IMR-90 (cell line): ENCODE measurements at regions not wholly inside any gene's neighbourhood (a gene's known extent, or its start where the extent isn't known, plus 50 kb on each side); places are given as distances from the start of the nearest gene placed in this dataset.
A peak's percentile ranks its signal among the peaks of the same experiment; 100 is the strongest.

ENCODE experiments used
- ATAC-seq: fragments of 200-7000 bp; cut with Tn5 transposase; 2 replicates; pipeline ENCODE4 v1.9.1; 2020; ENCODE audit warnings: low read depth, mild to moderate bottlenecking, moderate library complexity
- BruUV-seq: library from RNA; stranded (reverse); fragments of 400-500 nt; replicated peaks from 2 replicates; lab custom pipeline; 2021; lab: Mats Ljungman, UMichigan
- CTCF ChIA-PET: fragments of 300-600 bp; formaldehyde crosslinking; extraction: SDS; loops from one replicate; lab custom pipeline; 2021; ENCODE audit warnings: antibody characterized with exemption; lab: Yijun Ruan, JAX
- POLR2A ChIA-PET: fragments of 300-600 bp; sonication (Branson Sonifier 250); formaldehyde crosslinking; loops from one replicate; lab custom pipeline; 2022; ENCODE audit warnings: antibody characterized with exemption; ENCODE audit not compliant: unreplicated experiment; lab: Charles Lee
- DNase-seq: peaks from one replicate; pipeline ENCODE4 v3.0.0; 2013
- H2AFZ ChIP-seq: replicated peaks from 2 replicates; pipeline ENCODE3; 2013; ENCODE audit warnings: low read length, mild to moderate bottlenecking; ENCODE audit not compliant: poor library complexity
- H2AK5ac ChIP-seq: 2 replicates; pipeline ENCODE4 v1.6.1; 2013; ENCODE audit warnings: low read depth, low read length, inconsistent platforms
- H2AK9ac ChIP-seq: replicated peaks from 2 replicates; pipeline ENCODE3; 2013; ENCODE audit warnings: mild to moderate bottlenecking, low read depth, low read length, moderate library complexity; ENCODE audit not compliant: poor library complexity
- H2BK120ac ChIP-seq: 2 replicates; pipeline ENCODE4 v1.6.1; 2013; ENCODE audit warnings: low read depth, low read length, inconsistent platforms
- H2BK15ac ChIP-seq: 3 replicates; pipeline ENCODE4 v1.6.1; 2013; ENCODE audit warnings: low read depth, low read length, inconsistent platforms
- H2BK20ac ChIP-seq: 2 replicates; pipeline ENCODE4 v1.6.1; 2013; ENCODE audit warnings: low read depth, mild to moderate bottlenecking, inconsistent platforms, low read length, moderate library complexity
- H2BK5ac ChIP-seq: 2 replicates; pipeline ENCODE4 v1.6.1; 2013; ENCODE audit warnings: mild to moderate bottlenecking, low read depth, low read length, inconsistent platforms; ENCODE audit not compliant: poor library complexity, severe bottlenecking
- H3K14ac ChIP-seq: replicated peaks from 2 replicates; pipeline ENCODE4 v1.6.1; 2013; ENCODE audit warnings: low read depth, low read length, inconsistent platforms
- H3K18ac ChIP-seq: 2 replicates; pipeline ENCODE4 v1.6.1; 2013; ENCODE audit warnings: low read depth, low read length, control low read depth
- H3K23ac ChIP-seq: 2 replicates; pipeline ENCODE4 v1.6.1; 2013; ENCODE audit warnings: low read depth, low read length, inconsistent platforms
- H3K27ac ChIP-seq: 2 replicates; pipeline ENCODE4 v1.5.1; 2013; ENCODE audit warnings: mild to moderate bottlenecking, control low read depth, low read length; ENCODE audit not compliant: insufficient read depth
- H3K27me3 ChIP-seq: 2 replicates; pipeline ENCODE4 v1.6.1; 2013; ENCODE audit warnings: low read length; ENCODE audit not compliant: control insufficient read depth, insufficient read depth
- H3K36me3 ChIP-seq: 2 replicates; pipeline ENCODE4 v1.6.1; 2013; ENCODE audit warnings: low read length, mixed read lengths; ENCODE audit not compliant: control insufficient read depth, insufficient read depth
- H3K4ac ChIP-seq: 2 replicates; pipeline ENCODE4 v1.6.1; 2013; ENCODE audit warnings: low read depth, low read length, inconsistent platforms
- H3K4me1 ChIP-seq: 2 replicates; pipeline ENCODE4 v1.6.1; 2013; ENCODE audit warnings: low read length, mixed read lengths; ENCODE audit not compliant: control insufficient read depth, insufficient read depth
- H3K4me2 ChIP-seq: 2 replicates; pipeline ENCODE4 v1.6.1; 2013; ENCODE audit warnings: low read depth, mild to moderate bottlenecking, control low read depth, low read length, moderate library complexity
- H3K4me3 ChIP-seq: 2 replicates; pipeline ENCODE4 v1.5.1; 2013; ENCODE audit warnings: low read depth, mild to moderate bottlenecking, control low read depth, low read length, moderate library complexity; ENCODE audit not compliant: insufficient read depth
- H3K56ac ChIP-seq: 2 replicates; pipeline ENCODE4 v1.6.1; 2013; ENCODE audit warnings: low read length, inconsistent platforms; ENCODE audit not compliant: insufficient read depth; ENCODE audit errors: extremely low read depth
- H3K79me1 ChIP-seq, 2 experiments: 2 replicates each; pipeline ENCODE4 v1.6.1; 2013; ENCODE audit warnings: low read length in 2 of 2, inconsistent platforms in 1 of 2, low read depth in 1 of 2
- H3K9ac ChIP-seq: 2 replicates; pipeline ENCODE4 v1.6.1; 2013; ENCODE audit warnings: low read depth, low read length, control low read depth
- H3K9me1 ChIP-seq: 2 replicates; pipeline ENCODE4 v1.6.1; 2013; ENCODE audit warnings: low read length, inconsistent platforms; ENCODE audit not compliant: insufficient read depth
- H3K9me3 ChIP-seq: 2 replicates; pipeline ENCODE4 v1.6.1; 2013; ENCODE audit warnings: low read length; ENCODE audit not compliant: control insufficient read depth, insufficient read depth
- H4K20me1 ChIP-seq: 2 replicates; pipeline ENCODE4 v1.6.1; 2013; ENCODE audit warnings: low read length, inconsistent platforms; ENCODE audit not compliant: insufficient read depth
- H4K5ac ChIP-seq: 2 replicates; pipeline ENCODE4 v1.6.1; 2013; ENCODE audit warnings: mild to moderate bottlenecking, low read depth, low read length, control low read depth
- H4K8ac ChIP-seq, 2 experiments: 2 replicates each; pipeline ENCODE4 v1.6.1; 2013; ENCODE audit warnings: low read depth in 2 of 2, low read length in 2 of 2, control low read depth in 1 of 2, inconsistent platforms in 1 of 2
- H4K91ac ChIP-seq: 2 replicates; pipeline ENCODE4 v1.6.1; 2013; ENCODE audit warnings: low read depth, low read length, inconsistent platforms; ENCODE audit not compliant: insufficient read depth
- MAZ ChIP-seq: IDR thresholded peaks from 2 replicates; pipeline ENCODE4 v1.6.1; 2012; ENCODE audit warnings: low read depth, mild to moderate bottlenecking, low read length, improper control_type of control experiment, moderate library complexity, borderline replicate concordance
- MXI1 ChIP-seq: IDR thresholded peaks from 2 replicates; pipeline ENCODE4 v1.6.1; 2012; ENCODE audit warnings: low read depth, mild to moderate bottlenecking, low read length, moderate library complexity, borderline replicate concordance
- NFE2L2 ChIP-seq: fragments of 150-350 bp; IDR thresholded peaks from 2 replicates; pipeline ENCODE4 v1.6.1; 2016; ENCODE audit warnings: low read depth, mild to moderate bottlenecking, low read length
- POLR2A ChIP-seq: IDR thresholded peaks from 2 replicates; pipeline ENCODE4 v1.6.1; 2012; ENCODE audit warnings: mild to moderate bottlenecking, low read depth, low read length
- RAD21 ChIP-seq: IDR thresholded peaks from 2 replicates; pipeline ENCODE4 v1.6.1; 2012; ENCODE audit warnings: low read length, improper control_type of control experiment
- RCOR1 ChIP-seq: IDR thresholded peaks from 2 replicates; pipeline ENCODE4 v1.6.1; 2012; ENCODE audit warnings: mild to moderate bottlenecking, low read length, improper control_type of control experiment; ENCODE audit not compliant: insufficient replicate concordance
- RFX5 ChIP-seq: IDR thresholded peaks from 2 replicates; pipeline ENCODE4 v1.8.0; 2012; ENCODE audit warnings: low read depth, mild to moderate bottlenecking, low read length, moderate library complexity
- SMC3 ChIP-seq: fragments of 150-350 bp; IDR thresholded peaks from 2 replicates; pipeline ENCODE4 v1.6.1; 2016; ENCODE audit warnings: low read depth, mild to moderate bottlenecking, antibody characterized with exemption, low read length, moderate library complexity
- WGBS, 2 experiments: methylation state at CpG; one replicate each; pipeline versions ENCODE4 v1.1.5 to v1.1.7; 2013; ENCODE audit warnings: missing lambda C conversion rate in 2 of 2; ENCODE audit not compliant: insufficient read length in 1 of 2; ENCODE audit errors: extremely low coverage in 2 of 2; 5-methylcytosine and 5-hydroxymethylcytosine counted together
- dilution Hi-C: fragments of 300-500 bp; cut with HindIII; formaldehyde crosslinking; loops from one replicate; pipeline ENCODE4 v1.14.3; 2018; ENCODE audit warnings: low sequenced_read_pairs; ENCODE audit not compliant: unreplicated experiment
- in situ Hi-C: fragments of 300-500 bp; cut with MboI; formaldehyde crosslinking; loops from 3 replicates; pipeline ENCODE4 v1.14.3; 2019; ENCODE audit warnings: low sequenced_read_pairs, inconsistent platforms, mixed read lengths
- intact Hi-C: fragments of 100-400 bp; cut with micrococcal nuclease; formaldehyde crosslinking; loops from 2 replicates; pipeline ENCODE4 v1.10.0; 2022
- TF ChIP-seq, protein P1 (sequence below): fragments of 150-350 bp; IDR thresholded peaks from 2 replicates; pipeline ENCODE4 v1.6.1; 2016; ENCODE audit warnings: low read depth, mild to moderate bottlenecking, low read length, moderate library complexity, borderline replicate concordance
- TF ChIP-seq, protein P2 (sequence below): conservative IDR thresholded peaks from 2 replicates; pipeline ENCODE4 v1.5.1; 2012; ENCODE audit warnings: mild to moderate bottlenecking, low read depth, low read length, improper control_type of control experiment

DNA sequence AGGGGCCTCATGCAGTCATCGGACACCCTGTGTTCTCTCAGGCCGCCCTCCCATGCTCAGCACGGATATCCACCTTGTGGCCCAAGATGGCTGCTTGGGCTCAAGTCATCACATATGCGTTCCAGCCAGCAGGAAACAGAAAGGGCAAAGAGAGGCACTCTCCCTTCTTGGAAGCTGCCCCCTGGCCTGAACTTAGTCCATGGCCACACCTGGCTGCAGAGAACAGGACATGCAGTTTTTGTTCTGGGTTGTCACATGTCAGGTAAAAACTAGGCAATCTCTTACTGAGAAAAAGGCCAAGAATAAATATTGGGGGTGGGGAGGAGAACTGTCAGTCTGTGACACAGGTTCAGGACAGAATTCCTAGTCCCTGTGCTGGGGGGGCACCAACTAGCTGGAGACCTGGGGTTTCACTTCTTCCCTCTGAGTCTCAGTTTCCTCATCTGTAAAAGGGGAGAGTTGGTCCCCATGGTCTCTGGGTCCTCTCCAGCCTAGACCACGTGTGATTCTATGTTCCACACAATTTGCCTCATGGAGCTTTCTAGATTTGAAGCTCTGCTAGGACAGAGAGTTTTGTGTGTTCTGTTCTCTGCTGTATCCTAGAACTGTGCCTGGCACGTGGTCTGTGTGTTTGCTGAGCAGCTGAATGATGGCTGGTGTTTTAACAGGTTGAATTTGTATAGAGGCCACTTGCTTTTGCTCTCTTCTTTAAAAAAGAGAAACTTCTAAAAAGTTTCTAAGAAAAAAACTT lies 107.2 kb upstream of the ANO1 start:
- no TSS peak for BruUV-seq
- Histone ChIP-seq H3K18ac (no peak overlapping the region; the same call in 1 of the 2 replicates), H4K8ac (peak overlapping the region in 1 of 2 experiments; percentile 68; a peak in 1 of 4 replicates), H3K23ac (no peak overlapping the region), H3K27me3 (no peaks in the 10 kb centered on the region; the same call in 1 of the 2 replicates), H3K4me2 (no peak overlapping the region), H2BK15ac (peak overlapping the region; percentile 49; the same call in 1 of the 3 replicates), H2AK5ac (peak overlapping the region; percentile 48; the same call in 1 of the 2 replicates), H3K9me1 (no peaks in the 10 kb centered on the region), H3K4ac (peak overlapping the region; percentile 40; the same call in 1 of the 2 replicates), H2AFZ (peak overlapping the region; percentile 26), H2BK120ac (peak overlapping the region; percentile 59), H2AK9ac (peak overlapping the region; percentile 48), H4K91ac (peak overlapping the region; percentile 46), H2BK5ac (no peak overlapping the region), H4K20me1 (no peaks in the 10 kb centered on the region), H3K36me3 (no peaks in the 10 kb centered on the region), H3K79me1 (no peaks in the 10 kb centered on the region), H3K9me3 (no peaks in the 10 kb centered on the region), H3K27ac (no peak overlapping the region), H2BK20ac (peak overlapping the region; percentile 26; the same call in 1 of the 2 replicates), H3K9ac (no peak overlapping the region), H3K14ac (0 out of 2 replicates have a peak overlapping the region, but pooled peaks have one; percentile 76), H3K56ac (no peak overlapping the region), H3K4me1 (peaks cover 5% of the 10 kb centered on the region; the same call in 1 of the 2 replicates), H3K4me3 (no peak overlapping the region), H4K5ac (no peak overlapping the region)
- CTCF ChIA-PET = no interaction called here
- dilution Hi-C loops (no loop called here), intact Hi-C loops (no loop called here), in situ Hi-C loops (no loop called here)
- ATAC-seq (no peak), DNase-seq (no peak)
- WGBS, 2 experiments = no CpG with 5 or more reads among the region's 6 CpGs
- no peak for TF ChIP-seq SMC3
- no peak for TF ChIP-seq RCOR1
- TF ChIP-seq RAD21 = no peak
- TF ChIP-seq POLR2A = no peak
- no peak for TF ChIP-seq NFE2L2
- TF ChIP-seq, protein P1, sequence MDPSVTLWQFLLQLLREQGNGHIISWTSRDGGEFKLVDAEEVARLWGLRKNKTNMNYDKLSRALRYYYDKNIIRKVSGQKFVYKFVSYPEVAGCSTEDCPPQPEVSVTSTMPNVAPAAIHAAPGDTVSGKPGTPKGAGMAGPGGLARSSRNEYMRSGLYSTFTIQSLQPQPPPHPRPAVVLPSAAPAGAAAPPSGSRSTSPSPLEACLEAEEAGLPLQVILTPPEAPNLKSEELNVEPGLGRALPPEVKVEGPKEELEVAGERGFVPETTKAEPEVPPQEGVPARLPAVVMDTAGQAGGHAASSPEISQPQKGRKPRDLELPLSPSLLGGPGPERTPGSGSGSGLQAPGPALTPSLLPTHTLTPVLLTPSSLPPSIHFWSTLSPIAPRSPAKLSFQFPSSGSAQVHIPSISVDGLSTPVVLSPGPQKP = no peak
- TF ChIP-seq, protein P2, sequence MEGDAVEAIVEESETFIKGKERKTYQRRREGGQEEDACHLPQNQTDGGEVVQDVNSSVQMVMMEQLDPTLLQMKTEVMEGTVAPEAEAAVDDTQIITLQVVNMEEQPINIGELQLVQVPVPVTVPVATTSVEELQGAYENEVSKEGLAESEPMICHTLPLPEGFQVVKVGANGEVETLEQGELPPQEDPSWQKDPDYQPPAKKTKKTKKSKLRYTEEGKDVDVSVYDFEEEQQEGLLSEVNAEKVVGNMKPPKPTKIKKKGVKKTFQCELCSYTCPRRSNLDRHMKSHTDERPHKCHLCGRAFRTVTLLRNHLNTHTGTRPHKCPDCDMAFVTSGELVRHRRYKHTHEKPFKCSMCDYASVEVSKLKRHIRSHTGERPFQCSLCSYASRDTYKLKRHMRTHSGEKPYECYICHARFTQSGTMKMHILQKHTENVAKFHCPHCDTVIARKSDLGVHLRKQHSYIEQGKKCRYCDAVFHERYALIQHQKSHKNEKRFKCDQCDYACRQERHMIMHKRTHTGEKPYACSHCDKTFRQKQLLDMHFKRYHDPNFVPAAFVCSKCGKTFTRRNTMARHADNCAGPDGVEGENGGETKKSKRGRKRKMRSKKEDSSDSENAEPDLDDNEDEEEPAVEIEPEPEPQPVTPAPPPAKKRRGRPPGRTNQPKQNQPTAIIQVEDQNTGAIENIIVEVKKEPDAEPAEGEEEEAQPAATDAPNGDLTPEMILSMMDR = no peak
- no peak for TF ChIP-seq MXI1
- no peak for TF ChIP-seq MAZ
- TF ChIP-seq RFX5 = no peak
- POLR2A ChIA-PET = no interaction called here
